Activated naive CD4-positive, alpha-beta T cell treated with anti-CD3 and anti-CD28 coated beads, Interleukin-2, amount 50 U/mL, for 16 hours (primary cell): ENCODE measurements at regions not wholly inside any gene's neighbourhood (a gene's known extent, or its start where the extent isn't known, plus 50 kb on each side); places are given as distances from the start of the nearest gene placed in this dataset.

ENCODE experiments used
- DNase-seq: peaks from one replicate; pipeline ENCODE4 v3.0.0-alpha.2; 2020

GRCh38 chr2:165033402-165033801 is 78.1 kb upstream of the SLC38A11 start:
- DNase-seq = no peak

- DNase-seq = no peak
Observed at GRCh38 chr2:165032559-165032958, 77.2 kb upstream of the SLC38A11 start.

- DNase-seq = no peak
Observed at GRCh38 chr2:165024199-165024598, 68.9 kb upstream of the SLC38A11 start.

DNA sequence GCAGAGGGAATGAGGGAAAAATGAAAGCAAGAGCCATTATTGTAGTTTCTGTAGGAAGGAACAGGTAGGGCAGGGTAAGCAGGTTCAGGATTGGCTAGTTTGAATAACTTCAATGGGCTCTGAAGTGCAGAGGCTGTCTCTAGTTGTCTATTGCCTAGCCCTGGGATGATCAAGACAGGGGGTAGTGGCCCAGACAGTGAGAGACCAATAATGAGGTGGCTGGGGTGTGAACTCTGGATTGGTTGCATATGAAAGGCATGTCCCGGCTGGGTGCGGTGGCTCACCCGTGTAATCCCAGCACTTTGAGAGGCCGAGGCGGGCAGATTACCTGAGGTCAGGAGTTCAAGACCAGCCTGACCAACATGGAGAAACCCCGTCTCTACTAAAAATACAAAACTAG is 67.5 kb upstream of the SLC38A11 start:
- DNase-seq = no peak

DNA sequence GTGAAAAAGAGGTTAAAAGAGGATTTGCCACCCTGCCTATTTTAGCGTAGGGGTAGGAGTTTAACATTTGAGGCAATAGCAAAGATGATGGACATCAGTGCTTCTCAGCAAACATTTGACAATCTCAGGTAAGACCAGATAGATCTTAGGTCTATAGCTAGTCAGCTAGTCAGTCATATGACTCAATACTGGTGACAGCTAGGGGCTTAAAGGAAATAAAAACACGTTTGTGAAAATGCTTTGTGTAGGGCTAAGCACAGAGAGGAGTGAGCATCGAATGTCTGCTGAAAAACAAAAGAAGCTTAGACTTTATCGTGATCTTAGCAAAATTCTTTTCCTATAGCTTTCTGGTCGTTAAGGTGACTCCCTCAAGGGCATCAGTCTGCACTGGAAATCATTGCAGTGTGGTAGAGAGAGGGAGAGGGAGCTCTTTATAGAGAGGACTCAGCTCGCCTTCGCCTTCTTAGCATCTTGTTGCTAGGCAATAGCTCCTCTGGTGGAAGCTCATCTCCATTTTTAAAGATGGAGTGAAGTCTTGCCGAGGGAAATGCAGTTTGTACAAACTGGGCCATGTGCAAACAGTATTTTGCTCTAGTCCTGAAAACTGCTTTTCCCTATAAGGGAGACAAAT is 62.8 kb upstream of the SLC38A11 start:
- no peak for DNase-seq

GRCh38 chr2:165016772-165017411 is 61.6 kb upstream of the SLC38A11 start:
- no peak for DNase-seq

DNA sequence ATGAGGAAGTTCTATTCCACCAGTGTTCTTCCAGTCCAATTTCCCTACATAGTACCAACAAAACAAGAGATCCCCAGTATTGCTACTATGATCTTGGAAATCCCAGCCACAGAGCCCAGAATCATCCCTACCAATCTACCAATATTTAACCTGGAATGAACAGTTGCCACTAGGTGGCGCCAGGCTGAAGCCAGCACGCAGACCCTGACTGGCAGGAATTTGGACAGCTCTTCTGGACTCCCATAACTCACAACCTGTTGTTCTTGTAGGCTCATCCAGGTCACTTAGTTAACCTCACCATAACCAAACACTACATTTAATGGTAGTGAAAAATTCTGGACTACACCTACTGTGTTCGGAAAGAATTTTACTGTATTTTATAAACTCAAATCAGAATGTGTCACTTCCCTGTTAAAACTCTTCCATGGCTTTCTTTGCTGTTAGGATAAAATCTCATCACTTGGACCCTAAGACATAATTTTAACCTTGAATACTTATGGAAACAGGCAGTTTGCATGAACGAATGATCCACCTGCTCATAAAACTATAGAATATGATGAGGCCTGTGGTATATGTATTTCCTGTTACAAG is 59.8 kb upstream of the SLC38A11 start:
- DNase-seq = peak; percentile 41

DNA sequence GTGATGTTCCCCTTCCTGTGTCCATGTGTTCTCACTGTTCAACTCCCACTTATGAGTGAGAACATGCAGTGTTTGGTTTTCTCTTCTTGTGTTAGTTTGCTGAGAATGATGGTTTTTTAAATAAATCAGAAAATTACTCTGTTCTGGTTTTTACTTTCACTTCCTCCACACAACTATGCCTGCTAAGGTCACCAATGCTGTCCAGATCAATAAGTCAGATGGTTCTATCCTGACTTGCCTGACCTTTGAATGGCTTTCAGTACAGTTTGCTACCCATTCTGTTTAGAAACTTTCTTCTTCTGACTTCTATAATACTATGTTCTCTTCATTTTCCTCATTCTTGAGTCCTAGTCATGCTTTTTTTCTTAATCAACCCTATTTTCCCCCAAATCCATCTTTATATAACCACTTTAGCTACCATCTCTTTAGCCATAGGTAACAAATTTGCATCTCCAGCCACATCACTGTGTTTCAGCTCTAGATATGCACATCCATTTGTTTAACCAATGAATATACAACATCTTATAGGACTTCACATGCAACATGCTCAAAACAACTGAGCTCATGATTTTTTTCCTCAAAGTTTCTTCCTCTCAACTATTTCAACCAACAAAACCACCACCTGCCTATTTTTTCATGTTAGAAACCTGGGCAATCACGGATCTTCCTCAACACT is 58.8 kb upstream of the SLC38A11 start:
- DNase-seq = no peak

- no peak for DNase-seq
Observed at GRCh38 chr2:165011199-165011598, 55.9 kb upstream of the SLC38A11 start.

- no peak for DNase-seq
Observed at GRCh38 chr2:165010556-165010955, 55.2 kb upstream of the SLC38A11 start.

DNA sequence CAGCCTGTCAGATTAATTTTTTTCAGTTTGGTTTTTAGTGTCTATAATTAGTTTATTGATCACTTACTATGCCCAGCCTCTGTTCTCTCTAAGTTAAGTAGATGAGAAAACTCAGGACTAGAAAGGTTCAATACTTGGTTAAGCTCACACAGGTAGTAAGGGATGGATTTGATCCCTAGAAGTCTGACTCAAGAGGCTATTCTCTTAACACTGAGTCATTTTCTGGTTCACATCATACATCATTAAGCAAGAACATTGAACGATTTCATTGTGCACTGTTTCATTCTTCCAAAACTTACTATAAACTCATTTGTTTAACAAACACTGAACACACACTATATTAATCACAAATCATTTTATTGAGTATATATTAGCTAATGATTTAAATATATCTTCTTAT is 54.1 kb upstream of the SLC38A11 start:
- no peak for DNase-seq

GRCh38 chr2:165008730-165009315 is 53.5 kb upstream of the SLC38A11 start:
- no peak for DNase-seq

GRCh38 chr2:165007161-165007744 is 51.9 kb upstream of the SLC38A11 start:
- no peak for DNase-seq
